GM23338 (cell line): ENCODE measurements at regions not wholly inside any gene's neighbourhood (a gene's known extent, or its start where the extent isn't known, plus 50 kb on each side); places are given as distances from the start of the nearest gene placed in this dataset.

Experiments
- ATAC-seq: fragments of 200-7000 bp; cut with Tn5 transposase; 3 replicates; pipeline ENCODE4 v1.9.1; 2020
- DNase-seq: peaks from one replicate; pipeline ENCODE4 v3.0.0-alpha.2; 2015; ENCODE audit warnings: low spot score
- H2AFZ ChIP-seq: fragments of 200-600 bp; sonication (generic); 2 replicates; pipeline ENCODE4 v1.8.0; 2016; ENCODE audit warnings: antibody characterized with exemption, mild to moderate bottlenecking, moderate library complexity
- H3F3A ChIP-seq: fragments of 200-600 bp; sonication (generic); replicated peaks from 2 replicates; pipeline ENCODE4 v1.8.0; 2017; ENCODE audit warnings: antibody characterized with exemption, mixed run types, low read depth
- H3K27ac ChIP-seq: fragments of 200-600 bp; sonication (generic); 2 replicates; pipeline ENCODE4 v1.6.1; 2016; ENCODE audit warnings: low read depth
- H3K27me3 ChIP-seq: fragments of 200-600 bp; sonication (generic); 2 replicates; pipeline ENCODE4 v1.8.0; 2016; ENCODE audit warnings: mild to moderate bottlenecking, mixed run types, moderate library complexity; ENCODE audit not compliant: insufficient read depth
- H3K36me3 ChIP-seq: fragments of 200-600 bp; sonication (generic); 2 replicates; pipeline ENCODE4 v1.8.0; 2016; ENCODE audit warnings: mild to moderate bottlenecking; ENCODE audit not compliant: insufficient read depth
- H3K4me1 ChIP-seq: fragments of 200-600 bp; sonication (generic); 2 replicates; pipeline ENCODE4 v1.8.0; 2016; ENCODE audit warnings: mild to moderate bottlenecking, moderate library complexity; ENCODE audit not compliant: insufficient read depth
- H3K4me2 ChIP-seq: fragments of 200-600 bp; sonication (generic); 2 replicates; pipeline ENCODE4 v1.7.1; 2017; ENCODE audit warnings: mixed run types
- H3K4me3 ChIP-seq: fragments of 200-600 bp; sonication (generic); 2 replicates; pipeline ENCODE4 v1.6.1; 2016; ENCODE audit warnings: mixed run types
- H3K79me2 ChIP-seq: fragments of 200-600 bp; sonication (generic); replicated peaks from 2 replicates; pipeline ENCODE4 v1.8.0; 2017; ENCODE audit warnings: mild to moderate bottlenecking; ENCODE audit not compliant: insufficient read depth
- H3K9me2 ChIP-seq: fragments of 200-600 bp; sonication (generic); 2 replicates; pipeline ENCODE4 v1.8.0; 2017; ENCODE audit not compliant: insufficient read depth
- H4K20me1 ChIP-seq: fragments of 200-600 bp; sonication (generic); replicated peaks from 2 replicates; pipeline ENCODE4 v1.8.0; 2017; ENCODE audit warnings: mild to moderate bottlenecking; ENCODE audit not compliant: insufficient read depth
- H3K27ac Mint-ChIP-seq: 2 replicates; pipeline ENCODE4 v1.8.0; 2020; ENCODE audit warnings: inconsistent platforms, mild to moderate bottlenecking, moderate library complexity, mixed read lengths
- H3K27me3 Mint-ChIP-seq: 3 replicates; pipeline ENCODE4 v1.8.0; 2022; ENCODE audit warnings: low read depth, mild to moderate bottlenecking, moderate library complexity, mixed read lengths, inconsistent platforms; ENCODE audit not compliant: insufficient read depth, poor library complexity
- H3K36me3 Mint-ChIP-seq: 3 replicates; pipeline ENCODE4 v1.8.0; 2021; ENCODE audit warnings: low read depth, mild to moderate bottlenecking, inconsistent platforms, moderate library complexity, mixed read lengths
- H3K4me1 Mint-ChIP-seq: 3 replicates; pipeline ENCODE4 v1.8.0; 2020; ENCODE audit warnings: mild to moderate bottlenecking, inconsistent platforms, mixed read lengths
- H3K4me3 Mint-ChIP-seq: 3 replicates; pipeline ENCODE4 v1.8.0; 2021; ENCODE audit warnings: moderate library complexity, mild to moderate bottlenecking, inconsistent platforms, mixed read lengths
- H3K9me3 Mint-ChIP-seq: 3 replicates; pipeline ENCODE4 v1.8.0; 2020; ENCODE audit warnings: moderate library complexity, mild to moderate bottlenecking, inconsistent platforms, mixed read lengths
- CREB1 ChIP-seq: fragments of 250-450 bp; sonication (Bioruptor Pico); IDR thresholded peaks from 2 replicates; pipeline ENCODE4 v1.5.0; 2020; ENCODE audit warnings: low read depth, mild to moderate bottlenecking, moderate library complexity
- CTCF ChIP-seq, 2 experiments: fragments of 200-600 bp in 1 of 2; sonication (generic) in 1 of 2; conservative IDR thresholded peaks; 2 replicates each; pipeline versions ENCODE4 v1.5.1 to v1.6.1; 2016 to 2017; ENCODE audit warnings: antibody characterized with exemption in 2 of 2, low read depth in 2 of 2, mild to moderate bottlenecking in 2 of 2, moderate library complexity in 1 of 2
- ETS1 ChIP-seq: IDR thresholded peaks from 2 replicates; pipeline ENCODE4 v1.6.1; 2016; ENCODE audit warnings: antibody characterized with exemption
- EZH2 ChIP-seq: fragments of 200-600 bp; sonication (generic); IDR thresholded peaks from one replicate; pipeline ENCODE4 v1.8.0; 2017; ENCODE audit warnings: antibody characterized with exemption, mild to moderate bottlenecking, low read depth; ENCODE audit not compliant: unreplicated experiment
- EZH2phosphoT487 ChIP-seq: fragments of 200-600 bp; sonication (generic); IDR thresholded peaks from one replicate; pipeline ENCODE4 v1.8.1; 2018; ENCODE audit warnings: antibody characterized with exemption; ENCODE audit not compliant: unreplicated experiment
- JUNB ChIP-seq: IDR thresholded peaks from one replicate; pipeline ENCODE4 v1.6.1; 2016; ENCODE audit warnings: antibody characterized with exemption; ENCODE audit not compliant: unreplicated experiment
- NANOG ChIP-seq: IDR thresholded peaks from 2 replicates; pipeline ENCODE4 v1.6.1; 2016; ENCODE audit warnings: antibody characterized with exemption, borderline replicate concordance
- POLR2AphosphoS5 ChIP-seq: IDR thresholded peaks from 2 replicates; pipeline ENCODE4 v1.6.1; 2016; ENCODE audit warnings: antibody characterized with exemption, low read depth
- STAT1 ChIP-seq: IDR thresholded peaks from one replicate; pipeline ENCODE4 v1.6.1; 2016; ENCODE audit warnings: antibody characterized with exemption; ENCODE audit not compliant: unreplicated experiment
- ZNF114 ChIP-seq: fragments of 250-450 bp; sonication (Bioruptor Pico); IDR thresholded peaks from 2 replicates; pipeline ENCODE4 v1.5.0; 2020; ENCODE audit warnings: mild to moderate bottlenecking, moderate library complexity
- ZNF331 ChIP-seq: fragments of 250-450 bp; sonication (Bioruptor Pico); IDR thresholded peaks from 2 replicates; pipeline ENCODE4 v1.5.0; 2020; ENCODE audit warnings: low read depth, mild to moderate bottlenecking, moderate library complexity
- TF ChIP-seq, protein P1 (sequence below): IDR thresholded peaks from one replicate; pipeline ENCODE4 v1.6.1; 2018; ENCODE audit warnings: antibody characterized with exemption; ENCODE audit not compliant: unreplicated experiment
- TF ChIP-seq, protein P2 (sequence below): fragments of 250-450 bp; sonication (Bioruptor Pico); IDR thresholded peaks from 2 replicates; pipeline ENCODE4 v1.5.0; 2020; ENCODE audit warnings: mild to moderate bottlenecking, moderate library complexity

DNA sequence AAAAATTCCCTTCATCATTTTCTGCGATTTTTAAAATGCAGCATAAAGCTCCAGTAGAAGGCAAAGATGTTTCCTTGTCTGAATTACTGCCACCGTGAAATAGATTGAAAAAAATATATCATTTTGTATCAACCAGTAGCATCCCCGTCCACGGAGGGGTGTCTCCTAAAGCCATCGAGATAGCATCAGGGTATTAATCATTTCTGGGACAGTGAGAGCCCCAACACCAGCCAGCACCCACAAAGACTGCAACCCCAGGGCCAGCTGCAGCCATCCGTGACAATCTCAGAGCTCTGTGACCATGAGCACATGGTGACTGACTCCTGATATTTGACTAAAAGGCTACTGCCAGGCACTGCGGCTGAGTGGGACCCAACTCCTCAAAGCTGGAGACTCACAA lies 64.1 kb upstream of the SIX3 start:
- Histone ChIP-seq H4K20me1 (no peaks in the 10 kb centered on the region), H3K4me3 (no peak overlapping the region), H3K36me3 (no peaks in the 10 kb centered on the region), H3K79me2 (no peaks in the 10 kb centered on the region), H3K9me2 (peaks cover 6% of the 10 kb centered on the region; the same call in 1 of the 2 replicates), H2AFZ (peak overlapping the region; percentile 43), H3K4me1 (peaks cover 13% of the 10 kb centered on the region; the same call in 1 of the 2 replicates), H3K27me3 (no peaks in the 10 kb centered on the region), H3F3A (0 out of 2 replicates have a peak, but pooled peaks cover 2% of the 10 kb centered on the region), H3K4me2 (no peak overlapping the region), H3K27ac (no peak overlapping the region)
- TF ChIP-seq EZH2 (no peak), EZH2phosphoT487 (no peak), CTCF (conservative IDR thresholded peaks at IDR 0.05; ENCODE audit: low read depth in 2 of 2) (no peak), ZNF114 (CRISPR knock-in tag) (no peak), ETS1 (no peak), STAT1 (no peak), JUNB (no peak), ZNF331 (CRISPR knock-in tag) (no peak), POLR2AphosphoS5 (no peak), NANOG (no peak), CREB1 (no peak)
- TF ChIP-seq, protein P1, sequence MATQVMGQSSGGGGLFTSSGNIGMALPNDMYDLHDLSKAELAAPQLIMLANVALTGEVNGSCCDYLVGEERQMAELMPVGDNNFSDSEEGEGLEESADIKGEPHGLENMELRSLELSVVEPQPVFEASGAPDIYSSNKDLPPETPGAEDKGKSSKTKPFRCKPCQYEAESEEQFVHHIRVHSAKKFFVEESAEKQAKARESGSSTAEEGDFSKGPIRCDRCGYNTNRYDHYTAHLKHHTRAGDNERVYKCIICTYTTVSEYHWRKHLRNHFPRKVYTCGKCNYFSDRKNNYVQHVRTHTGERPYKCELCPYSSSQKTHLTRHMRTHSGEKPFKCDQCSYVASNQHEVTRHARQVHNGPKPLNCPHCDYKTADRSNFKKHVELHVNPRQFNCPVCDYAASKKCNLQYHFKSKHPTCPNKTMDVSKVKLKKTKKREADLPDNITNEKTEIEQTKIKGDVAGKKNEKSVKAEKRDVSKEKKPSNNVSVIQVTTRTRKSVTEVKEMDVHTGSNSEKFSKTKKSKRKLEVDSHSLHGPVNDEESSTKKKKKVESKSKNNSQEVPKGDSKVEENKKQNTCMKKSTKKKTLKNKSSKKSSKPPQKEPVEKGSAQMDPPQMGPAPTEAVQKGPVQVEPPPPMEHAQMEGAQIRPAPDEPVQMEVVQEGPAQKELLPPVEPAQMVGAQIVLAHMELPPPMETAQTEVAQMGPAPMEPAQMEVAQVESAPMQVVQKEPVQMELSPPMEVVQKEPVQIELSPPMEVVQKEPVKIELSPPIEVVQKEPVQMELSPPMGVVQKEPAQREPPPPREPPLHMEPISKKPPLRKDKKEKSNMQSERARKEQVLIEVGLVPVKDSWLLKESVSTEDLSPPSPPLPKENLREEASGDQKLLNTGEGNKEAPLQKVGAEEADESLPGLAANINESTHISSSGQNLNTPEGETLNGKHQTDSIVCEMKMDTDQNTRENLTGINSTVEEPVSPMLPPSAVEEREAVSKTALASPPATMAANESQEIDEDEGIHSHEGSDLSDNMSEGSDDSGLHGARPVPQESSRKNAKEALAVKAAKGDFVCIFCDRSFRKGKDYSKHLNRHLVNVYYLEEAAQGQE = no peak
- TF ChIP-seq, protein P2, sequence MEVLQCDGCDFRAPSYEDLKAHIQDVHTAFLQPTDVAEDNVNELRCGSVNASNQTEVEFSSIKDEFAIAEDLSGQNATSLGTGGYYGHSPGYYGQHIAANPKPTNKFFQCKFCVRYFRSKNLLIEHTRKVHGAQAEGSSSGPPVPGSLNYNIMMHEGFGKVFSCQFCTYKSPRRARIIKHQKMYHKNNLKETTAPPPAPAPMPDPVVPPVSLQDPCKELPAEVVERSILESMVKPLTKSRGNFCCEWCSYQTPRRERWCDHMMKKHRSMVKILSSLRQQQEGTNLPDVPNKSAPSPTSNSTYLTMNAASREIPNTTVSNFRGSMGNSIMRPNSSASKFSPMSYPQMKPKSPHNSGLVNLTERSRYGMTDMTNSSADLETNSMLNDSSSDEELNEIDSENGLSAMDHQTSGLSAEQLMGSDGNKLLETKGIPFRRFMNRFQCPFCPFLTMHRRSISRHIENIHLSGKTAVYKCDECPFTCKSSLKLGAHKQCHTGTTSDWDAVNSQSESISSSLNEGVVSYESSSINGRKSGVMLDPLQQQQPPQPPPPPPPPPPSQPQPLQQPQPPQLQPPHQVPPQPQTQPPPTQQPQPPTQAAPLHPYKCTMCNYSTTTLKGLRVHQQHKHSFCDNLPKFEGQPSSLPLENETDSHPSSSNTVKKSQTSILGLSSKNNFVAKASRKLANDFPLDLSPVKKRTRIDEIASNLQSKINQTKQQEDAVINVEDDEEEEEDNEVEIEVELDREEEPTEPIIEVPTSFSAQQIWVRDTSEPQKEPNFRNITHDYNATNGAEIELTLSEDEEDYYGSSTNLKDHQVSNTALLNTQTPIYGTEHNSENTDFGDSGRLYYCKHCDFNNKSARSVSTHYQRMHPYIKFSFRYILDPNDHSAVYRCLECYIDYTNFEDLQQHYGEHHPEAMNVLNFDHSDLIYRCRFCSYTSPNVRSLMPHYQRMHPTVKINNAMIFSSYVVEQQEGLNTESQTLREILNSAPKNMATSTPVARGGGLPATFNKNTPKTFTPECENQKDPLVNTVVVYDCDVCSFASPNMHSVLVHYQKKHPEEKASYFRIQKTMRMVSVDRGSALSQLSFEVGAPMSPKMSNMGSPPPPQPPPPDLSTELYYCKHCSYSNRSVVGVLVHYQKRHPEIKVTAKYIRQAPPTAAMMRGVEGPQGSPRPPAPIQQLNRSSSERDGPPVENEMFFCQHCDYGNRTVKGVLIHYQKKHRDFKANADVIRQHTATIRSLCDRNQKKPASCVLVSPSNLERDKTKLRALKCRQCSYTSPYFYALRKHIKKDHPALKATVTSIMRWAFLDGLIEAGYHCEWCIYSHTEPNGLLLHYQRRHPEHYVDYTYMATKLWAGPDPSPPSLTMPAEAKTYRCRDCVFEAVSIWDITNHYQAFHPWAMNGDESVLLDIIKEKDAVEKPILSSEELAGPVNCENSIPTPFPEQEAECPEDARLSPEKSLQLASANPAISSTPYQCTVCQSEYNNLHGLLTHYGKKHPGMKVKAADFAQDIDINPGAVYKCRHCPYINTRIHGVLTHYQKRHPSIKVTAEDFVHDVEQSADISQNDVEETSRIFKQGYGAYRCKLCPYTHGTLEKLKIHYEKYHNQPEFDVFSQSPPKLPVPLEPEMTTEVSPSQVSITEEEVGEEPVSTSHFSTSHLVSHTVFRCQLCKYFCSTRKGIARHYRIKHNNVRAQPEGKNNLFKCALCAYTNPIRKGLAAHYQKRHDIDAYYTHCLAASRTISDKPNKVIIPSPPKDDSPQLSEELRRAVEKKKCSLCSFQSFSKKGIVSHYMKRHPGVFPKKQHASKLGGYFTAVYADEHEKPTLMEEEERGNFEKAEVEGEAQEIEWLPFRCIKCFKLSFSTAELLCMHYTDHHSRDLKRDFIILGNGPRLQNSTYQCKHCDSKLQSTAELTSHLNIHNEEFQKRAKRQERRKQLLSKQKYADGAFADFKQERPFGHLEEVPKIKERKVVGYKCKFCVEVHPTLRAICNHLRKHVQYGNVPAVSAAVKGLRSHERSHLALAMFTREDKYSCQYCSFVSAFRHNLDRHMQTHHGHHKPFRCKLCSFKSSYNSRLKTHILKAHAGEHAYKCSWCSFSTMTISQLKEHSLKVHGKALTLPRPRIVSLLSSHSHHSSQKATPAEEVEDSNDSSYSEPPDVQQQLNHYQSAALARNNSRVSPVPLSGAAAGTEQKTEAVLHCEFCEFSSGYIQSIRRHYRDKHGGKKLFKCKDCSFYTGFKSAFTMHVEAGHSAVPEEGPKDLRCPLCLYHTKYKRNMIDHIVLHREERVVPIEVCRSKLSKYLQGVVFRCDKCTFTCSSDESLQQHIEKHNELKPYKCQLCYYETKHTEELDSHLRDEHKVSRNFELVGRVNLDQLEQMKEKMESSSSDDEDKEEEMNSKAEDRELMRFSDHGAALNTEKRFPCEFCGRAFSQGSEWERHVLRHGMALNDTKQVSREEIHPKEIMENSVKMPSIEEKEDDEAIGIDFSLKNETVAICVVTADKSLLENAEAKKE = no peak
- DNase-seq (no peak), ATAC-seq (no peak)
- no peak overlapping the region for H3K4me3 Mint-ChIP-seq
- no peaks in the 10 kb centered on the region; the same call in 2 of the 3 replicates for H3K36me3 Mint-ChIP-seq
- H3K4me1 Mint-ChIP-seq = peaks cover 13% of the 10 kb centered on the region
- H3K27ac Mint-ChIP-seq = no peak overlapping the region
- peaks cover 4% of the 10 kb centered on the region for H3K27me3 Mint-ChIP-seq
- peaks cover 10% of the 10 kb centered on the region for H3K9me3 Mint-ChIP-seq
